ENCODE measurements at regions not wholly inside any gene's neighbourhood (a gene's known extent, or its start where the extent isn't known, plus 50 kb on each side); places are given as distances from the start of the nearest gene placed in this dataset.
"Not testable (repeated sequence)": the region's sequence is repeated elsewhere in the genome, so short reads cannot be mapped to it uniquely, and the experiment has no call there.

DNA sequence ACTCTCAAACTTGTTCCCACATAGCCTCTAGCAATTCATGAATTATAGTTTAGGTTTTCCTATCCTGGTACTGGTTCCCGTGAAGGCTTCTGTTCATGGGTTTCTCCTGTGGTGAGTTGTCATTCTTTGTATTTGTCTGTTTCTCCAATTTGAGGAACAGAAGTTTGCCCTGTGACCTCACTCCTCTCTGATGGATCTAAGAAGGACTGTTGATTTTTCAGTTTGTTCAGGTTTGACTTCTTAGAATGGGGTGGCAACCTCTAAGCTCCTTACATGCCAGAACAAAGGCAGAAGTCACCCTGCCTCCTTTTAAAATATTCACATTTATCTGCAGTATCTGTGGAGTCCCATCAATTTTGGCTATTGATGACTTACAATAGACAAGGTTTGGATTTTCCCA, 354.0 kb downstream of the SPRY2 start:
- no peak overlapping the region for H3K4me3 ChIP-seq (ENCODE audit: control insufficient read depth in 2 of 3, extremely low read depth in 1 of 3, insufficient read depth in 2 of 3, low read depth in 1 of 3, low read length in 3 of 3)
- DNase-seq (ENCODE audit: low read depth, low spot score) (no peak), FAIRE-seq (no peak)
- no peaks in the 10 kb centered on the region for H4K20me1 ChIP-seq (ENCODE audit: control insufficient read depth, extremely low read depth, insufficient read depth, low read length)
- H3K9ac ChIP-seq (ENCODE audit: control insufficient read depth, extremely low read depth, insufficient read depth, low read length): peak overlapping the region; percentile 39
- H3K27me3 ChIP-seq (ENCODE audit: control insufficient read depth, extremely low read depth, insufficient read depth, low read length): no peaks in the 10 kb centered on the region
- no peaks in the 10 kb centered on the region for H3K36me3 ChIP-seq (ENCODE audit: control insufficient read depth in 2 of 2, extremely low read depth in 1 of 2, insufficient read depth in 2 of 2, low read length in 2 of 2)
- no peaks in the 10 kb centered on the region for H3K9me1 ChIP-seq (ENCODE audit: control insufficient read depth, extremely low read depth, insufficient read depth, low read length)
- no peaks in the 10 kb centered on the region for H3K9me3 ChIP-seq (ENCODE audit: control insufficient read depth, low read depth, low read length)
- H3K4me2 ChIP-seq (ENCODE audit: control insufficient read depth, extremely low read depth, insufficient read depth, low read depth, low read length): peak overlapping the region; percentile 44
- no peak for TF ChIP-seq EZH2 (IDR thresholded peaks at IDR 0.05; ENCODE audit: low read length)
- TF ChIP-seq, protein P1, sequence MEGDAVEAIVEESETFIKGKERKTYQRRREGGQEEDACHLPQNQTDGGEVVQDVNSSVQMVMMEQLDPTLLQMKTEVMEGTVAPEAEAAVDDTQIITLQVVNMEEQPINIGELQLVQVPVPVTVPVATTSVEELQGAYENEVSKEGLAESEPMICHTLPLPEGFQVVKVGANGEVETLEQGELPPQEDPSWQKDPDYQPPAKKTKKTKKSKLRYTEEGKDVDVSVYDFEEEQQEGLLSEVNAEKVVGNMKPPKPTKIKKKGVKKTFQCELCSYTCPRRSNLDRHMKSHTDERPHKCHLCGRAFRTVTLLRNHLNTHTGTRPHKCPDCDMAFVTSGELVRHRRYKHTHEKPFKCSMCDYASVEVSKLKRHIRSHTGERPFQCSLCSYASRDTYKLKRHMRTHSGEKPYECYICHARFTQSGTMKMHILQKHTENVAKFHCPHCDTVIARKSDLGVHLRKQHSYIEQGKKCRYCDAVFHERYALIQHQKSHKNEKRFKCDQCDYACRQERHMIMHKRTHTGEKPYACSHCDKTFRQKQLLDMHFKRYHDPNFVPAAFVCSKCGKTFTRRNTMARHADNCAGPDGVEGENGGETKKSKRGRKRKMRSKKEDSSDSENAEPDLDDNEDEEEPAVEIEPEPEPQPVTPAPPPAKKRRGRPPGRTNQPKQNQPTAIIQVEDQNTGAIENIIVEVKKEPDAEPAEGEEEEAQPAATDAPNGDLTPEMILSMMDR (optimal IDR thresholded peaks at IDR 0.05 in 1 of 3, IDR thresholded peaks at IDR 0.05 in 1 of 3, conservative IDR thresholded peaks at IDR 0.05 in 1 of 3; ENCODE audit: extremely low read depth in 1 of 3, insufficient read depth in 2 of 3, low read length in 3 of 3): no peak
- H3K79me2 ChIP-seq (ENCODE audit: control insufficient read depth, insufficient read depth, low read length): no peaks in the 10 kb centered on the region
- peaks cover 38% of the 10 kb centered on the region for H3K4me1 ChIP-seq (ENCODE audit: control insufficient read depth, extremely low read depth, insufficient read depth, low read length)
- peak overlapping the region; percentile 81 for H3K27ac ChIP-seq (ENCODE audit: control insufficient read depth, insufficient read depth, low read length)
- H2AFZ ChIP-seq (ENCODE audit: control insufficient read depth, low read length): peak overlapping the region; percentile 4
- dilution Hi-C loops (cut with MboI; ENCODE audit: extremely low pct_ligation_motif_present, low sequenced_read_pairs): no loop called here

DNA sequence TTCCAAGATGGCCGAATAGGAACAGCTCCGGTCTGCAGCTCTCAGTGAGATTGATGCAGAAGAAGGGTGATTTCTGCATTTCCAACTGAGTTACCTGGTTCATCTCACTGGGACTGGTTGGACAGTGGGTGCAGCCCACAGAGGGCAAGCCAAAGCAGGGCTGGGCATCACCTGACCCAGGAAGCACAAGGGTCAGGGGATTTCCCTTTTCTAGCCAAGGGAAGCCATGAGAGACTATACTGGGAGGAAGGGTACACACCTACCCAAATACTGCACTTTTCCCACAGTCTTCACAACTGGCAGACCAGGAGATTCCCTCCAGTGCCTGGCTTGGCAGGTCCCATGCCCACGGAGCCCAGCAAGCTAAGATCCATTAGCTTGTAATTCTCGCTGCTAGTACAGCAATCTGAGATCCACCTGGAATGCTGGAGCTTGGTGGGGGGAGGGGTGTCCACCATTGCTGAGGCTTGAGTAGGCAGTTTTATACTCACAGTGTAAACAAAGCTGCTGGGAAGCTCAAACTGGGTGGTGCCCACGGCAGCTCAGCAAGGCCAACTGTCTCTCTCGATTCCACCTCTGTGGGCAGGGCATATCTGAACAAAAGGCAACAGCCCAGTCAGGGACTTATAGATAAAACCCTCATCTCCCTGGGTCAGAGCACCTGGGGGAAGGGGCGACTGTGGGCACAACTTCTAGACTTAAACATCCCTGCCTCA, 365.8 kb downstream of the SPRY2 start:
- H3K9ac ChIP-seq (ENCODE audit: control insufficient read depth, extremely low read depth, insufficient read depth, low read length); H2AFZ ChIP-seq (ENCODE audit: control insufficient read depth, low read length); H3K4me3 ChIP-seq (ENCODE audit: control insufficient read depth in 2 of 3, extremely low read depth in 1 of 3, insufficient read depth in 2 of 3, low read depth in 1 of 3, low read length in 3 of 3); H3K4me2 ChIP-seq (ENCODE audit: control insufficient read depth, extremely low read depth, insufficient read depth, low read depth, low read length); FAIRE-seq; H3K27ac ChIP-seq (ENCODE audit: control insufficient read depth, insufficient read depth, low read length); dilution Hi-C loops (cut with MboI; ENCODE audit: extremely low pct_ligation_motif_present, low sequenced_read_pairs); DNase-seq (ENCODE audit: low read depth, low spot score); H3K27me3 ChIP-seq (ENCODE audit: control insufficient read depth, extremely low read depth, insufficient read depth, low read length); H3K36me3 ChIP-seq (ENCODE audit: control insufficient read depth in 2 of 2, extremely low read depth in 1 of 2, insufficient read depth in 2 of 2, low read length in 2 of 2); H4K20me1 ChIP-seq (ENCODE audit: control insufficient read depth, extremely low read depth, insufficient read depth, low read length); H3K79me2 ChIP-seq (ENCODE audit: control insufficient read depth, insufficient read depth, low read length); H3K9me1 ChIP-seq (ENCODE audit: control insufficient read depth, extremely low read depth, insufficient read depth, low read length); H3K9me3 ChIP-seq (ENCODE audit: control insufficient read depth, low read depth, low read length); H3K4me1 ChIP-seq (ENCODE audit: control insufficient read depth, extremely low read depth, insufficient read depth, low read length): not testable (repeated sequence)

- FAIRE-seq (no peak), DNase-seq (ENCODE audit: low read depth, low spot score) (no peak)
- H3K36me3 ChIP-seq (ENCODE audit: control insufficient read depth in 2 of 2, extremely low read depth in 1 of 2, insufficient read depth in 2 of 2, low read length in 2 of 2): no peaks in the 10 kb centered on the region
- H3K27ac ChIP-seq (ENCODE audit: control insufficient read depth, insufficient read depth, low read length): no peak overlapping the region
- no peaks in the 10 kb centered on the region for H4K20me1 ChIP-seq (ENCODE audit: control insufficient read depth, extremely low read depth, insufficient read depth, low read length)
- no peak overlapping the region for H2AFZ ChIP-seq (ENCODE audit: control insufficient read depth, low read length)
- H3K4me3 ChIP-seq (ENCODE audit: control insufficient read depth in 2 of 3, extremely low read depth in 1 of 3, insufficient read depth in 2 of 3, low read depth in 1 of 3, low read length in 3 of 3): no peak overlapping the region
- dilution Hi-C loops (cut with MboI; ENCODE audit: extremely low pct_ligation_motif_present, low sequenced_read_pairs): no loop called here
- no peaks in the 10 kb centered on the region for H3K9me1 ChIP-seq (ENCODE audit: control insufficient read depth, extremely low read depth, insufficient read depth, low read length)
- no peak overlapping the region for H3K4me2 ChIP-seq (ENCODE audit: control insufficient read depth, extremely low read depth, insufficient read depth, low read depth, low read length)
- H3K27me3 ChIP-seq (ENCODE audit: control insufficient read depth, extremely low read depth, insufficient read depth, low read length): no peaks in the 10 kb centered on the region
- H3K9me3 ChIP-seq (ENCODE audit: control insufficient read depth, low read depth, low read length): no peaks in the 10 kb centered on the region
- no peaks in the 10 kb centered on the region for H3K4me1 ChIP-seq (ENCODE audit: control insufficient read depth, extremely low read depth, insufficient read depth, low read length)
- no peaks in the 10 kb centered on the region for H3K79me2 ChIP-seq (ENCODE audit: control insufficient read depth, insufficient read depth, low read length)
- no peak overlapping the region for H3K9ac ChIP-seq (ENCODE audit: control insufficient read depth, extremely low read depth, insufficient read depth, low read length)
- TF ChIP-seq, protein P1 (optimal IDR thresholded peaks at IDR 0.05 in 1 of 3, IDR thresholded peaks at IDR 0.05 in 1 of 3, conservative IDR thresholded peaks at IDR 0.05 in 1 of 3; ENCODE audit: extremely low read depth in 1 of 3, insufficient read depth in 2 of 3, low read length in 3 of 3): peak; percentile 11 to 50 (median 44)
- TF ChIP-seq EZH2 (IDR thresholded peaks at IDR 0.05; ENCODE audit: low read length): no peak
Measured at GRCh38 chr13:79973533-79973963, 367.4 kb downstream of the SPRY2 start.

Data from keratinocyte (primary cell).